ENCODE measurements at regions not wholly inside any gene's neighbourhood (a gene's known extent, or its start where the extent isn't known, plus 50 kb on each side); places are given as distances from the start of the nearest gene placed in this dataset.

GRCh38 chr1:208599063-208599462 lies 354.9 kb upstream of the PLXNA2 start:
- DNase-seq = no peak

GRCh38 chr1:208600456-208601190 lies 356.4 kb upstream of the PLXNA2 start:
- no peak for DNase-seq

DNA sequence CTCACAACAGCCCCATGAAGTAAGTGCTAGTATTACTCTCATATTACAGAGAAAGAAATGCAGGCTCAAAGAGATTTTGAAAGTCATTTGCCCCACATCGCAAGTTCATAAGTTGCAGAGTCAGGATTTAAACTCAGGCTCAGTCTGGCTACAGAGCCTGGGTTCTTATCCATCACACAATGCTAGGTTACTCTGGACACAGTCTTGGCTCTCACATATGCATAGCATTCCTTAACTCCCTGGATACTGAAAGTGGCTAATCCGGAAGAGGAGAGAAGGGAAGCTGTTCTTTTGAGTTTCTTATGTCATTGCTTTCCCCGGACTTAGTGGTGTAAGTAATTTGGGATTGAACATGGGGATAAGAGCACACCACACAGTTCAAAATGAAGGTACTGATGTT lies 357.4 kb upstream of the PLXNA2 start:
- DNase-seq = no peak

DNA sequence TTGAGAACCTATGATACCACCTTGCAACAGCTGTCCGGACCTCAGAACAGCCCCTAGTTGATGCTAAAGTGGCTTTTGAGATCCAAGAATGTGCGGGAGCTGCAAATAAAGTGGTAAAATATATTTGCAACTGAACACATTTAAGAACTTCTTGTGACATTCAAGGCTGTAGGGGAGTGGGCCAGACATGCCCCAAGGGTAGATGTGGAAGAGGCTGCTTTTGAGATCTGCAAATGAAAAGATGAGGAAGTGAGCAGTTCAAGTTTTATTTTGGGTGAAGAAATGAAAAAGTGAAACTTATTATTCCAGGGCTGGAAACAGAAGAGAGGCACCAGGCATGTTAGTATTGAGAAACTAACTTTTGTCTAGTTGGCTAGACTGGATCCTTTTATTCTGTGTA lies 359.5 kb upstream of the PLXNA2 start:
- DNase-seq = no peak

GRCh38 chr1:208604295-208604694 lies 360.1 kb upstream of the PLXNA2 start:
- no peak for DNase-seq

GRCh38 chr1:208606959-208607358 lies 362.8 kb upstream of the PLXNA2 start:
- no peak for DNase-seq

GRCh38 chr1:208607616-208608015 lies 363.4 kb upstream of the PLXNA2 start:
- no peak for DNase-seq

- no peak for DNase-seq
Measured at GRCh38 chr1:208614610-208615009, 370.4 kb upstream of the PLXNA2 start.

DNA sequence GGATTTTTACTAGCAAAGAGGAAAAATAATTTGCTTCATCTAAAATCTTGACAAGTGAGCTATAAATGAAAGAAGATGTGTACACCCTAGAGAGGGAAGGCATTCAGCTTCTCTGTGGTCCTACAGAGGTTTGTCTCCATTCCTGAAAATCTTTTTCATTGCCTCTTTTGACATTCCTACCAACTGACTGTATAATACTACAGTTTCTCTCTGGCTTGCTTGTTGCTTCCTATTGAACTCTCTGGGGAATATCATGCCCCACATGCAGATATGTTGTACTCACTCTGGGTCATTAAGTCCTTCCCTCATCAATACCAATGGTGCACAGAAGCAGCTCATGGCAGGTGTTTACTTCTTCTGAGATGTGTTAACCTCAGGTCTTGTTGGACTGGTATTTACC lies 371.2 kb upstream of the PLXNA2 start:
- DNase-seq = no peak

GRCh38 chr1:208616776-208617175 lies 372.6 kb upstream of the PLXNA2 start:
- DNase-seq = no peak

DNA sequence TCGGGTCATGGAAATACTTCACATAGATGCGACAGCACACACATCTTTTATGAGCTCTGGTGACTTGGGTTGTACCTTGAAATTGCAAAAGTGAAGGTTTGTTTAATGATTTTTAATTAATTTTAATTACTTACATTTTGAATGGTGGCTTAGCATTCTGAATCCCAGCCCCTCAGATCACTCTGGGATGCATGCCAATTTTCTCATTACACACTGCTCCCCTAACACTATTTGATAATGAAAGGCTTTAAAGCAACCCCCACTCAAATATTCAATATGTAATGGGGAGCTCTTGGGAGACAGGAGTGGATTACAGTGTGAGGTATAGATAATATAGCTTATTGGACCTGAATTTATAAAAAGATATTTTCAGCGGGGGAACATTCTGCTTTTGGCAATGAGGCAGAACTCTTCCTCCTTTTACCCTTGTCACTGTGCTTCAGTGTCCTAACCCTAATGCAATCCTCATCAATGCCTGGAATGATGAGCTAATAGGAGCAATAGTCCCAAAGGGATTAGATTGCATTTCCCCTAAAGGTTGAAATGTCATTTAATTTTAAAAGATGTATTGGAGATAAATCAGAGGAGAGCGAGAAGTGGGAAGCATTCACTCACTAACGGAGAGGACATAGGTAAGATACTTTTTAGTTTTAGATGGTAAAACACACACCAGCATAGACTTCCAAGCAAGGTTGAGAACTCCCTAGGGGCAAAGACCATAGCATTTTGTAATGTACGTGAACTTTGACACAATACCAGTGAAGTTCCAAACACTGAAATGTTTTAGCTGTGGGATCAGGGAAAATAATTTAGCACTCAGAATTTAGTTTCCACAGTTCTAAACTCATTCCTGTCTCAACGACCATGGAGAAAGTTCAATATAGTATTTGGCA lies 384.1 kb upstream of the PLXNA2 start:
- DNase-seq = no peak

DNA sequence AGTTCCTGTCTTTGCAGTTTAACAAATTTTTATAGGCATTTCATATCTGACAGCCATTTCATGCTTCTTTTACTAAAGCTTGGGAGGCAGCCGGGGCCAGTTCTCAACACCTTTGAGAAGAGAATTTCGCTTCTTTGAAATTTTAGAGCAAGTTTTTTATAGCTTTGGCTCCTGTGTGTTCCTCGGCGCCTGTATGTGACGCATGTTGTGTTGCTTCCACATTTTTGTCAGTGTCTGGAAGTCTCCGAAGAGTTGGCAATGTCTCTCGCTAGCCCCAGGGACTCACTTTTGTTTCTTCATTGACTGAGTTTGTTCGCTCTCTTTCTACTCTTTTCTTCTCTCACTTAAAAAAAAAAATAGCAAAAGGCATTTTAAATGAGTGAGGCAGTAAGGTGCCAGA lies 386.9 kb upstream of the PLXNA2 start:
- DNase-seq = no peak

DNA sequence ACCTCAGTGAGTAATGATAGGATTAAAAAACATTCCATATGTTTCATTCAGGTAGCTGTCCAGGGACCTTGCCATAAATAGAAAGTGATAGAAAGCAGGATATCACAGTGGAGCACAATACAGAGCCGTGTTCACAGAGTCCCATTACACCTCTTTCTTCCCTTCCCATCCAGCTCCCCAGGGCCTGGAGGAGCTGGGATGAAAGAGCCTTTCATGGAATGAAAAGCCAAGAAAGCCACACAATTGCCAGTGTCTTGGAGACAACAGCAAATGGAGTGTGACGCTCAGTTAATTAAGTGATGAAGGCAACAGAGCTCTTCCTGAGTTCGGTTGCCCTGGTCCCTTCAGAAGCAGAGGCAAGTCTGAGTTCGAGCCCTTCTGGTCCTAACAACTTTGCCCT lies 387.3 kb upstream of the PLXNA2 start:
- no peak for DNase-seq

DNA sequence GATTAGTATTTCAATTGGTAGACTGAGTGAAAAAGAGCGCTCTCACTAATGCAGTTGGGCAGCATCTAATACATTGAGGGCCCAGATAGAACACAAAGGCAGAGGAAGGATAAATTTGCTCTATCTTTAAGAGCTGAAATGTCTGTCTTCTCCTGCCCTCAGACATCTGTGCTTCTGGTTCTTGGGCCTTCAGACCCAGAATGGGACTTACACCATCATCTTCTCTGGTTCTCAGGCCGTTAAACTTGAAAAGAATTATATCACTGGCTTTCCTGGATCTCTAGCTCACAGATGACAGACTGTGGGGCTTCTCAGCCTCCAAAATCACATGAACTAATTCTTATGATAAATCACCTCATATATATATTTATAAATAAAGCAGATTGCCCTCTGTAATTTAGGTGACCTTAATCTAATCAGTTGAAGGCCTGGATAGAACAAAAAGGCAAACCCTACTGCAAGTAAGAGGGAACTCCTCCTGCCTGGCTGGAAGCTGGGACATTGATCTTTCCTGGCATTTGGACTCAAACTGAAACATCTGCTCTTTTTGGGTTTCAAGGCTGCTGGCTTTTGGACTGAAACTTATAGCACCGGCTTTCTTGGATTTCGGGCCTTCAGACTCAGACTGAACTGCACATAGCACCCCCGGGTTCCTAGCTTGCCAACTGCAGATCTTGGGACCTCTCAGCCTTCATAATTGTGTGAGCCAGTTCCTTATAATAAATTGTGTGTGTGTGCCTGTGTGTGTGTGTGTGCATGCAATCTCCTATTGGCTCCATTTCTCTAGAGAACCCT lies 390.4 kb upstream of the PLXNA2 start:
- no peak for DNase-seq

DNA sequence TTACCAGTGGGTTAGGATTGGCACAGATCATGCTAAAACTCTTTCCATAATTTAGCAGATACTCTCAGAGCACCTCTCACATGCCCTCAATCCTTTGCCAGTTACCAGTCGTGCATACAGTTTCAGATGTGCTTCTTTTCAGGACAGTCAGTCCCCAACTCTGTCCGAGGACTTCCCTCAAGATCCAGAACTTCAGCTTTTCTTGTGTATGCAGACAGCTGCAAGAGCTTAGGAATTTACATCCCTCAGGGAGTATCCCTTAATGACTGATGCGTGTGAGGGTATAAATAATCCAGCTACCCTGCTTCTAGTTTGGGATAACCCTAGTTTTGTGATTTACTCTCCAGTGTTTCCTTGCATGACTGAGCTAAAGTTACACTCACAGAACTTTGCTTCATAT lies 393.0 kb upstream of the PLXNA2 start:
- DNase-seq = no peak

DNA sequence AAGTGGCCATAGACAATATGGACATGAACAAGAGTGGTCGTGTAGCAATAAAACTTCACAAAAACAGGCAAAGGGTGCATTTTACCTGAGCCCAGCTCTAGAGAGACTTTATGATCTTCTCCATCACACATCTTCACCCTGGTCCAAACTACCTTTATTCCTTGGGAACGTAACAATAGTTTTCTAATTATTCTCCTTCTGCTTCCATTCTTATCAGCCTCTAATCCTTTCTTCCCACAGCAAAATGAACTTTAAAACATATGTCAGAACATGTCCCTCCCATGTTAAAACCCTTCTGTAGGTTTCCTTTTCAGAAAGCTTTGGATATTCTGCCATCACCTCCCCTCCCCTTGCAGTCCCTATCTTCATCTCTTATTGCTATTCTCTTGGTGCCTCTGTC lies 395.2 kb upstream of the PLXNA2 start:
- no peak for DNase-seq

DNA sequence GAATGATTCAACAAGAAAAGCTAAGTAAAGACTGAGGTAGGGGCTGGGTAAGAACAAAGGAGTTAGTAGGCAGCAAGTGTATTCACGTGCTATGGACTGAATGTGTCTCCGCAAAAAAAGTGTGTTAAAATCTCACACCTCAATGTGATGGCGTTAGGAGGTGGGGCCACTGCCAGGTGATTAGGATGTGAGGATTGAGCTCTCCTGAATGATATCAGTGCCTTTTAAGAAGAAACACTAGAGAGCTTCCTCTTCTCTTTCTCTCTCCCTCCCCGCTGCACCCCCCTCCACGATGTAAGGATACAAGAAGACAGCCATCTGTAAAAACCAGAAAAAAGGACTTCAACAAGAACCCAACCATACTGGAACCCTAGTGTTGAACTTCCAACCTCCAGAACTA lies 396.1 kb upstream of the PLXNA2 start:
- no peak for DNase-seq

GRCh38 chr1:208641579-208642280 lies 397.5 kb upstream of the PLXNA2 start:
- no peak for DNase-seq

DNA sequence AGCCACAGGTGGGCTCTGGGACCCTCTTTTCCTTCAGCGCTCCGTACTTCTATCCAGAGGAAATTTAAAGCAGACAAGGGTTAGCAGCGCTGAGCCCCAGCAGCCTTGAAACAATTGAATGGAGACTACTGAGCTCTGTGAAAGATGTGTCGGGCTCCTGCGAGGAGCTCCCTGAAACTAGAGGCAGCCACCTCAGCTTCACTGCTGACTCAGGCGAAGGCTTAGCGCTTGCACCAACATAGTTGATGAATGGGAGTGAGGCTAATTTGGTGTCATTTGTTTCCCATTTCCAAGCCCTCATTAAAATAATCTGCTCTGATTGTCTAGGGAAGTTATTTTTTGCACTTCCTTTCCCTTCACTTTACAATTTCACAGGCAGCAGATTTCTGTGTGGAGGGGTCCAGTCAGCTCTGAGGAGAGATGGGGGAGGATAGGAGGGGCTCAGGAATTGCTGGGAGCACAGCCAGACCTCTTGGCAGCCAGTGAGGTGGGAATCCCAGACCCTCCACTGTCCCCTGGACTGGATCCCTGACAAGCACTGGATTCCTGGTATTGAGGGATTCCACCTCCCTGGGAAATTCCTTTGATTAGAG lies 398.9 kb upstream of the PLXNA2 start:
- no peak for DNase-seq

DNA sequence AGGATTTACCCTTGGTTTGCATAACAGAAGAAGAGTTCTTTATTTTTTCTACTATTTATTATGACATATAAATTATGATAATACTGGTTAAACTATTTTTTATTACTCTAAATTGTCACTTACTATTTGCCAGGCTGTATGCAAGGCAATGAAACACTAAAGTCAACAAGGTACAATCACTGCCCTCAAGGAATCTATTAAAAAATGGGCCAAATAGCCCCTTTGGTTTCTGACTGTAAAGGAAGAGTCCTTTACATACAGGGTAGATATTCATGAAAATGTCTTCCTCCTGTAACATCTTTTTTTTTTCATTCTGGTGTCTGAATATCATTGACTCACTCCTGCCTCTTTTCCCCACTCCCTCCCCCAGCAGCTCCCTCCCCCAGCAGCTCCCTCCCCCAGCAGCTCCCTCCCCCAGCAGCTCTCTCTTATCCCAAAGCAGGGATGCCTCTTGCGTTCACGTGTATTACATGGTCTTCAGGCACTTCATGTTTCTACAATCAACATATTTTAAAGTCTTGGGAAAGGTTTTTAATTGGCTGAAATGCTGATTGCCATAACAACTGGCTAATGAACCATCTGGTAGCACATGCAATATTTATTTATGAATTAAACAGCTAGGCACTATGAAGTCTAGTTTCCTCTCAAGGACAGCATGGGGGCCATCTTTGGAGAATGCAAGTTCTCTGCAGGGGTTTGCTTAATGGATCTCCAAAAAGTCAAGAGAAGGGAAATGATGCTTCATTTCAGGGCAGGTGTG lies 400.4 kb upstream of the PLXNA2 start:
- no peak for DNase-seq

DNA sequence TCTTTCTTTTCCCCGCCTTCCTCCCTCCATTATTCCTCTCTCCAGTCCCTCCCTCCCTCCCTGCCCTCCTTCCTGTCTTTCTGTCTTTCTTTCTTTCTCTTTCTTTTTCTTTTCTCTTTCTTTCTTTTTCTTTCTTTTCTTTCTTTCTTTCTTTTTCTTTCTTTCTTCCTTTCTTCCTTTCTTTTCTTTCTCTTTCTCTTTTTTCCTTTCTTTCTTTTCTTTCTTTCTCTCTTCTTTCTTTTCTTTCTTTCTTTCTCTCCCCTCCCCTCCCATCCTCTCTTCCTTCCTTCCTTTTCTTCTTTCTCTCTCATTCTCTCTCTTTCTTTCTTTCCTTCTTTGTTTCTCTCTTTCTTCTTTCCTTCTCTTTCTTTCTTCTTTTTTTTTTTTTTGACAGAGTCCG lies 402.2 kb upstream of the PLXNA2 start:
- DNase-seq = no peak

DNA sequence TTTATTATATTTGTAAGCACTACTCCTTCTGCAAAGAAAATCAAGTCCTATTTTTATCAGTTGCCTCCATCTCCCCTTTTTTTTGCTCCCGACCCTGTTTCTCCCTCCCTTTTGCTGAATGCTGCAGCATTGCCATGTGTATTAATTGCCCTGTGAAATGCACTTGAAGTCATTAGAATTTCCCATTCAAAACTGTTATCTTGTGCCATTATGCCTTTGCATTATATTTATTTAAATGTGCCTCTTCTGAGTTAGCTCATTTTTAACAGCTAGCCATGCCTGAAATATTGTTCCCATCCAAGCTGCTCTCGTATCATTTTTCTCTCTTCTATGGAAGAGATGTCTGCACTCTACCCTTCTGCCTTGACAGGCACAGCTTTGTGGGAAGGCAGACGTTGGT lies 404.0 kb upstream of the PLXNA2 start:
- no peak for DNase-seq

Data from CD4-positive, alpha-beta T cell treated with Interleukin-4 for 1 hour (primary cell).